ENCODE measurements at regions not wholly inside any gene's neighbourhood (a gene's known extent, or its start where the extent isn't known, plus 50 kb on each side); places are given as distances from the start of the nearest gene placed in this dataset.

- no peaks in the 10 kb centered on the region for H3K79me2 ChIP-seq (ENCODE audit: insufficient read depth, low read length)
- no peaks in the 10 kb centered on the region for H3K4me1 ChIP-seq (ENCODE audit: insufficient read depth, low read length, severe bottlenecking)
- no peaks in the 10 kb centered on the region for H3K9me3 ChIP-seq (ENCODE audit: low read length)
- H4K20me1 ChIP-seq (ENCODE audit: insufficient read depth, low read length), result no peaks in the 10 kb centered on the region
- no peak overlapping the region for H3K27ac ChIP-seq (ENCODE audit: low read depth, low read length, poor library complexity, severe bottlenecking)
- H3K9me2 ChIP-seq (ENCODE audit: low read depth, low read length), result no peaks in the 10 kb centered on the region
- TF ChIP-seq EZH2 (IDR thresholded peaks at IDR 0.05; ENCODE audit: borderline replicate concordance, low read length), result no peak
- TF ChIP-seq CTCF (IDR thresholded peaks at IDR 0.05; ENCODE audit: low read length), result no peak
- H3K36me3 ChIP-seq (ENCODE audit: insufficient read depth, low read length), result no peaks in the 10 kb centered on the region
- H3K9ac ChIP-seq (ENCODE audit: low read length), result no peak overlapping the region
- no peak overlapping the region for H3K4me3 ChIP-seq (ENCODE audit: low read depth, low read length, poor library complexity, severe bottlenecking)
- no peak overlapping the region for H3K4me2 ChIP-seq (ENCODE audit: low read length)
- H3F3A ChIP-seq (ENCODE audit: insufficient read depth, low read length), result no peaks in the 10 kb centered on the region
- no peaks in the 10 kb centered on the region for H3K27me3 ChIP-seq (ENCODE audit: insufficient read depth, low read length)
- no peak overlapping the region for H2AFZ ChIP-seq (ENCODE audit: low read length)
Observed at GRCh38 chr5:164555809-164556208, 1050.4 kb downstream of the MAT2B start.

GRCh38 chr5:164560216-164560615 is 1054.8 kb downstream of the MAT2B start:
- no peak for TF ChIP-seq EZH2 (IDR thresholded peaks at IDR 0.05; ENCODE audit: borderline replicate concordance, low read length)
- TF ChIP-seq CTCF (IDR thresholded peaks at IDR 0.05; ENCODE audit: low read length), result no peak
- H3K9me3 ChIP-seq (ENCODE audit: low read length), result no peaks in the 10 kb centered on the region
- no peaks in the 10 kb centered on the region for H3F3A ChIP-seq (ENCODE audit: insufficient read depth, low read length)
- no peaks in the 10 kb centered on the region for H3K9me2 ChIP-seq (ENCODE audit: low read depth, low read length)
- no peak overlapping the region for H2AFZ ChIP-seq (ENCODE audit: low read length)
- H3K27ac ChIP-seq (ENCODE audit: low read depth, low read length, poor library complexity, severe bottlenecking), result no peak overlapping the region
- no peak overlapping the region for H3K9ac ChIP-seq (ENCODE audit: low read length)
- no peaks in the 10 kb centered on the region for H3K36me3 ChIP-seq (ENCODE audit: insufficient read depth, low read length)
- no peak overlapping the region for H3K4me2 ChIP-seq (ENCODE audit: low read length)
- no peak overlapping the region for H3K4me3 ChIP-seq (ENCODE audit: low read depth, low read length, poor library complexity, severe bottlenecking)
- no peaks in the 10 kb centered on the region for H3K4me1 ChIP-seq (ENCODE audit: insufficient read depth, low read length, severe bottlenecking)
- H3K79me2 ChIP-seq (ENCODE audit: insufficient read depth, low read length), result no peaks in the 10 kb centered on the region
- H3K27me3 ChIP-seq (ENCODE audit: insufficient read depth, low read length), result no peaks in the 10 kb centered on the region
- H4K20me1 ChIP-seq (ENCODE audit: insufficient read depth, low read length), result no peaks in the 10 kb centered on the region

GRCh38 chr5:164561933-164562872 is 1056.8 kb downstream of the MAT2B start:
- Histone ChIP-seq H3K9me3 (ENCODE audit: low read length) (no peaks in the 10 kb centered on the region), H3K9ac (ENCODE audit: low read length) (no peak overlapping the region), H3F3A (ENCODE audit: insufficient read depth, low read length) (no peaks in the 10 kb centered on the region), H3K36me3 (ENCODE audit: insufficient read depth, low read length) (no peaks in the 10 kb centered on the region), H3K9me2 (ENCODE audit: low read depth, low read length) (no peaks in the 10 kb centered on the region), H3K4me2 (ENCODE audit: low read length) (no peak overlapping the region), H3K4me1 (ENCODE audit: insufficient read depth, low read length, severe bottlenecking) (no peaks in the 10 kb centered on the region), H3K79me2 (ENCODE audit: insufficient read depth, low read length) (no peaks in the 10 kb centered on the region), H2AFZ (ENCODE audit: low read length) (no peak overlapping the region), H3K27ac (ENCODE audit: low read depth, low read length, poor library complexity, severe bottlenecking) (no peak overlapping the region), H4K20me1 (ENCODE audit: insufficient read depth, low read length) (no peaks in the 10 kb centered on the region), H3K4me3 (ENCODE audit: low read depth, low read length, poor library complexity, severe bottlenecking) (no peak overlapping the region), H3K27me3 (ENCODE audit: insufficient read depth, low read length) (no peaks in the 10 kb centered on the region)
- no peak for TF ChIP-seq EZH2 (IDR thresholded peaks at IDR 0.05; ENCODE audit: borderline replicate concordance, low read length)
- TF ChIP-seq CTCF (IDR thresholded peaks at IDR 0.05; ENCODE audit: low read length), result no peak
